ENCODE measurements at regions not wholly inside any gene's neighbourhood (a gene's known extent, or its start where the extent isn't known, plus 50 kb on each side); places are given as distances from the start of the nearest gene placed in this dataset.

DNA sequence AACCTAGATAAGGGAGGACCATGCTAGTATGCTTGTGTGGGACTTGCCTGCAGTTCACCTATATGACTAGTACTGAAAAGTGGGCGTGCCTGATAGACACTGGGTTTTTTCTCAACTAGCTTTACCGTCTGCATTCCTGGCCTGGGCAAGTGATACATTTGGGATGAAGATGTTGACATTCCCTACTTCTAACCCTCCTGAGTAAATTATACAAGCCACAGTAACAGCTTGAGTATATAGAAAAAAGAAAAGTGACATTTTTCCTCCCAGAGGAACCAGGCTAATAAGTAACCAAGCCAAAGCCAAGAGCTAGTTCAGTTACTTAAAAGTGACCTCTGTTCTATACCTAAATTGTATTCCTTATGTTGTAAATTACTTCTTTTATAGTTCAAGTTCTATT, 153.8 kb upstream of the CYLC2 start:
- no peak for FAIRE-seq

DNA sequence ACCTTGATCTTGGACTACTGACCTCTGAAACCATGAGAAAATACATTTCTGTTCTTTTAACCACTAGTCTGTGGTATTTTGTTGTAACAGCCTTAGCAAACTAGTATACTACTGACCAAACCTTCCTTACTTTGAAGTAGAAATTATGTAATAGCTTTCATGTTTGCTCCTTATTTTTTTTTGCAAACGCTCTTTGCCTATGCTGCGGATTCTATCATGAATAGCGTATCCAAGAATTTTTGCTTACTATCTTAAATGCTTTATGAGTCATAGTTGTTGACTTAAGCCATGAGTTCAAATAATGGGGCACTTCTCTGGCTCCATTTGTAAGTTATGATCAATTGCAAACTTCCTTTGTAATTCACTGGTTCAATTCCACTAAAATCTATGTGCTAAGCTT, 154.8 kb upstream of the CYLC2 start:
- Histone ChIP-seq H3K36me3 (replicated peaks in 1 of 2; ENCODE audit: control insufficient read depth in 1 of 2, insufficient read depth in 2 of 2, low read length in 2 of 2) (no peaks in the 10 kb centered on the region), H3K4me3 (replicated peaks in 1 of 3; ENCODE audit: insufficient read depth in 1 of 3, low read depth in 2 of 3, low read length in 3 of 3) (no peak overlapping the region), H3K79me2 (ENCODE audit: insufficient read depth, low read length) (no peaks in the 10 kb centered on the region), H3K27ac (ENCODE audit: extremely low read length, insufficient read depth, low read length) (no peak overlapping the region), H3K9ac (ENCODE audit: insufficient read depth, low read depth, low read length) (no peak overlapping the region), H3K4me1 (ENCODE audit: insufficient read depth, low read length) (peaks cover 21% of the 10 kb centered on the region), H4K20me1 (ENCODE audit: insufficient read depth, low read length) (no peaks in the 10 kb centered on the region), H2AFZ (ENCODE audit: low read length) (no peak overlapping the region), H3K4me2 (ENCODE audit: low read depth, low read length) (no peak overlapping the region), H3K27me3 (ENCODE audit: control insufficient read depth in 1 of 2, insufficient read depth in 2 of 2, low read length in 2 of 2) (no peaks in the 10 kb centered on the region), H3K9me3 (ENCODE audit: low read length) (no peaks in the 10 kb centered on the region)
- ChIA-PET POLR2A (no interaction called here), CTCF (ENCODE audit: low intra/inter-chr PET ratio, low total read pairs) (no interaction called here)
- in situ Hi-C loops (cut with HindIII; ENCODE audit: extremely low pct_ligation_motif_present, low pct_unique_long_range_greater_than_20kb) (no loop called here), intact Hi-C loops (cut with micrococcal nuclease; ENCODE audit: unreplicated experiment) (no loop called here)
- WGBS (ENCODE audit: low lambda C conversion rate): 0% methylated on average over 3 of the region's 3 CpGs
- TF ChIP-seq KDM6A (CRISPR knock-in tag; IDR thresholded peaks at IDR 0.05; ENCODE audit: low read depth) (no peak), ZNF431 (CRISPR knock-in tag; IDR thresholded peaks at IDR 0.05; ENCODE audit: borderline replicate concordance, low read depth) (no peak), MTA3 (CRISPR knock-in tag; IDR thresholded peaks at IDR 0.05) (no peak), GATAD1 (CRISPR knock-in tag; IDR thresholded peaks at IDR 0.05) (no peak), ZNF607 (CRISPR knock-in tag; IDR thresholded peaks at IDR 0.05; ENCODE audit: borderline replicate concordance) (no peak), HNRNPLL (IDR thresholded peaks at IDR 0.05; ENCODE audit: low read depth, low read length, poor library complexity, severe bottlenecking) (peak; percentile 49), TOE1 (CRISPR knock-in tag; IDR thresholded peaks at IDR 0.05) (no peak), ZFYVE20 (CRISPR knock-in tag; IDR thresholded peaks at IDR 0.05; ENCODE audit: borderline replicate concordance, low read depth) (no peak), NAIF1 (CRISPR knock-in tag; IDR thresholded peaks at IDR 0.05; ENCODE audit: borderline replicate concordance) (peak; percentile 57; the same call in 1 of the 2 replicates)
- TF ChIP-seq, protein P1, sequence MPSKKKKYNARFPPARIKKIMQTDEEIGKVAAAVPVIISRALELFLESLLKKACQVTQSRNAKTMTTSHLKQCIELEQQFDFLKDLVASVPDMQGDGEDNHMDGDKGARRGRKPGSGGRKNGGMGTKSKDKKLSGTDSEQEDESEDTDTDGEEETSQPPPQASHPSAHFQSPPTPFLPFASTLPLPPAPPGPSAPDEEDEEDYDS (CRISPR knock-in tag; IDR thresholded peaks at IDR 0.05): no peak
- TF ChIP-seq, protein P2, sequence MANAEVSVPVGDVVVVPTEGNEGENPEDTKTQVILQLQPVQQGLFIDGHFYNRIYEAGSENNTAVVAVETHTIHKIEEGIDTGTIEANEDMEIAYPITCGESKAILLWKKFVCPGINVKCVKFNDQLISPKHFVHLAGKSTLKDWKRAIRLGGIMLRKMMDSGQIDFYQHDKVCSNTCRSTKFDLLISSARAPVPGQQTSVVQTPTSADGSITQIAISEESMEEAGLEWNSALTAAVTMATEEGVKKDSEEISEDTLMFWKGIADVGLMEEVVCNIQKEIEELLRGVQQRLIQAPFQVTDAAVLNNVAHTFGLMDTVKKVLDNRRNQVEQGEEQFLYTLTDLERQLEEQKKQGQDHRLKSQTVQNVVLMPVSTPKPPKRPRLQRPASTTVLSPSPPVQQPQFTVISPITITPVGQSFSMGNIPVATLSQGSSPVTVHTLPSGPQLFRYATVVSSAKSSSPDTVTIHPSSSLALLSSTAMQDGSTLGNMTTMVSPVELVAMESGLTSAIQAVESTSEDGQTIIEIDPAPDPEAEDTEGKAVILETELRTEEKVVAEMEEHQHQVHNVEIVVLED (CRISPR knock-in tag; IDR thresholded peaks at IDR 0.05; ENCODE audit: borderline replicate concordance): no peak
- DNase-seq (ENCODE audit: low spot score) (peak; percentile 12), ATAC-seq (no peak), FAIRE-seq (no peak)
- BruUV-seq (replicated peaks): no TSS peak

More for the DNA sequence above, 153.8 kb upstream of the CYLC2 start:
- 0% methylated on average over 2 of the region's 2 CpGs for WGBS (ENCODE audit: low lambda C conversion rate)
- peak; percentile 2 for DNase-seq (ENCODE audit: low spot score)
- no peaks in the 10 kb centered on the region for H4K20me1 ChIP-seq (ENCODE audit: insufficient read depth, low read length)
- H3K4me1 ChIP-seq (ENCODE audit: insufficient read depth, low read length): peaks cover 21% of the 10 kb centered on the region
- no peak overlapping the region for H3K9ac ChIP-seq (ENCODE audit: insufficient read depth, low read depth, low read length)
- no peaks in the 10 kb centered on the region for H3K79me2 ChIP-seq (ENCODE audit: insufficient read depth, low read length)
- intact Hi-C loops (cut with micrococcal nuclease; ENCODE audit: unreplicated experiment): no loop called here
- H2AFZ ChIP-seq (ENCODE audit: low read length): no peak overlapping the region
- no peaks in the 10 kb centered on the region for H3K9me3 ChIP-seq (ENCODE audit: low read length)
- in situ Hi-C loops (cut with HindIII; ENCODE audit: extremely low pct_ligation_motif_present, low pct_unique_long_range_greater_than_20kb): no loop called here
- no TSS peak for BruUV-seq (replicated peaks)
- no peak overlapping the region for H3K4me3 ChIP-seq (replicated peaks in 1 of 3; ENCODE audit: insufficient read depth in 1 of 3, low read depth in 2 of 3, low read length in 3 of 3)
- ChIA-PET CTCF (ENCODE audit: low intra/inter-chr PET ratio, low total read pairs) (no interaction called here), POLR2A (no interaction called here)
- H3K27me3 ChIP-seq (ENCODE audit: control insufficient read depth in 1 of 2, insufficient read depth in 2 of 2, low read length in 2 of 2): no peaks in the 10 kb centered on the region
- TF ChIP-seq TAF15 (IDR thresholded peaks at IDR 0.05; ENCODE audit: low read depth, low read length, poor library complexity, severe bottlenecking): no peak
- TF ChIP-seq SOX6 (IDR thresholded peaks at IDR 0.05): no peak
- TF ChIP-seq SOX6 (CRISPR knock-in tag; IDR thresholded peaks at IDR 0.05): no peak
- TF ChIP-seq, protein P3, sequence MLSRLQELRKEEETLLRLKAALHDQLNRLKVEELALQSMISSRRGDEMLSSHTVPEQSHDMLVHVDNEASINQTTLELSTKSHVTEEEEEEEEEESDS (CRISPR knock-in tag; IDR thresholded peaks at IDR 0.05; ENCODE audit: borderline replicate concordance): no peak
- no peak for TF ChIP-seq ZNF768 (CRISPR knock-in tag; IDR thresholded peaks at IDR 0.05)
- no peak for TF ChIP-seq ZNF510 (CRISPR knock-in tag; IDR thresholded peaks at IDR 0.05; ENCODE audit: low read depth)
- TF ChIP-seq ZNF136 (CRISPR knock-in tag; IDR thresholded peaks at IDR 0.05; ENCODE audit: low read depth): no peak
- TF ChIP-seq RFX5 (IDR thresholded peaks at IDR 0.05; ENCODE audit: low read depth, low read length): no peak
- TF ChIP-seq ZFY (CRISPR knock-in tag; IDR thresholded peaks at IDR 0.05): no peak
- no peak for TF ChIP-seq ZKSCAN5 (CRISPR knock-in tag; IDR thresholded peaks at IDR 0.05)
- no peak for ATAC-seq
- H3K4me2 ChIP-seq (ENCODE audit: low read depth, low read length): no peak overlapping the region
- H3K27ac ChIP-seq (ENCODE audit: extremely low read length, insufficient read depth, low read length): no peak overlapping the region
- H3K36me3 ChIP-seq (replicated peaks in 1 of 2; ENCODE audit: control insufficient read depth in 1 of 2, insufficient read depth in 2 of 2, low read length in 2 of 2): no peaks in the 10 kb centered on the region

All from HepG2 (cell line).